SK-N-SH treated with all-trans-retinoic acid at 6 μM for 48 hours (cell line): ENCODE measurements at regions not wholly inside any gene's neighbourhood (a gene's known extent, or its start where the extent isn't known, plus 50 kb on each side); places are given as distances from the start of the nearest gene placed in this dataset.
A peak's percentile ranks its signal among the peaks of the same experiment; 100 is the strongest.

Experiments used
- ATAC-seq: fragments of 200-7000 bp; cut with Tn5 transposase; 3 replicates; pipeline ENCODE4 v1.9.1; 2020; ENCODE audit warnings: mild to moderate bottlenecking, moderate library complexity
- ARNTL ChIP-seq: fragments of 450-650 bp; formaldehyde crosslinking; IDR thresholded peaks from 2 replicates; pipeline ENCODE4 v1.5.0; 2020; ENCODE audit warnings: low read depth, mild to moderate bottlenecking, moderate library complexity, borderline replicate concordance
- BACH2 ChIP-seq: fragments of 250-450 bp; sonication (Bioruptor Pico); IDR thresholded peaks from 2 replicates; pipeline ENCODE4 v1.9.0; 2021; ENCODE audit warnings: mild to moderate bottlenecking, borderline replicate concordance
- CREB5 ChIP-seq: fragments of 250-450 bp; sonication (Bioruptor Pico); IDR thresholded peaks from 2 replicates; pipeline ENCODE4 v1.5.1; 2020; ENCODE audit warnings: low read depth, mild to moderate bottlenecking, moderate library complexity
- CSDC2 ChIP-seq: fragments of 250-450 bp; sonication (Bioruptor Pico); IDR thresholded peaks from 2 replicates; pipeline ENCODE4 v1.5.0; 2020; ENCODE audit warnings: mild to moderate bottlenecking, moderate library complexity
- CSRNP3 ChIP-seq: fragments of 250-450 bp; sonication (Bioruptor Pico); IDR thresholded peaks from 2 replicates; pipeline ENCODE4 v1.5.1; 2021; ENCODE audit warnings: mild to moderate bottlenecking, moderate library complexity
- ESRRG ChIP-seq: fragments of 250-450 bp; sonication (Bioruptor Pico); IDR thresholded peaks from 2 replicates; pipeline ENCODE4 v1.6.1; 2021; ENCODE audit warnings: mild to moderate bottlenecking
- GLIS3 ChIP-seq: fragments of 250-450 bp; sonication (Bioruptor Pico); IDR thresholded peaks from 2 replicates; pipeline ENCODE4 v1.5.0; 2020; ENCODE audit warnings: mild to moderate bottlenecking, moderate library complexity
- ISL1 ChIP-seq: fragments of 250-450 bp; sonication (Bioruptor Pico); IDR thresholded peaks from 2 replicates; pipeline ENCODE4 v2.1.2; 2022; ENCODE audit warnings: mild to moderate bottlenecking, moderate library complexity
- OSR1 ChIP-seq: fragments of 250-450 bp; sonication (Bioruptor Pico); IDR thresholded peaks from 2 replicates; pipeline ENCODE4 v1.8.0; 2022; ENCODE audit warnings: moderate library complexity, mild to moderate bottlenecking, inconsistent platforms
- PATZ1 ChIP-seq: fragments of 250-450 bp; sonication (Bioruptor Pico); IDR thresholded peaks from 2 replicates; pipeline ENCODE4 v1.8.0; 2020; ENCODE audit warnings: mild to moderate bottlenecking, moderate library complexity, borderline replicate concordance
- POU6F1 ChIP-seq: fragments of 250-450 bp; sonication (Bioruptor Pico); IDR thresholded peaks from 2 replicates; pipeline ENCODE4 v1.8.0; 2021; ENCODE audit warnings: low read depth, mild to moderate bottlenecking, moderate library complexity, borderline replicate concordance
- PPARA ChIP-seq: fragments of 250-450 bp; sonication (Bioruptor Pico); IDR thresholded peaks from 2 replicates; pipeline ENCODE4 v1.5.0; 2020; ENCODE audit warnings: mild to moderate bottlenecking, borderline replicate concordance
- RARB ChIP-seq: fragments of 250-450 bp; sonication (Bioruptor Pico); IDR thresholded peaks from 2 replicates; pipeline ENCODE4 v1.8.0; 2021; ENCODE audit warnings: mild to moderate bottlenecking, moderate library complexity
- SNAI2 ChIP-seq: fragments of 250-450 bp; sonication (Bioruptor Pico); IDR thresholded peaks from 2 replicates; pipeline ENCODE4 v1.5.0; 2020; ENCODE audit warnings: mild to moderate bottlenecking, moderate library complexity
- TCF4 ChIP-seq: fragments of 250-450 bp; sonication (Bioruptor Pico); IDR thresholded peaks from 2 replicates; pipeline ENCODE4 v1.8.0; 2021; ENCODE audit warnings: mild to moderate bottlenecking, moderate library complexity, borderline replicate concordance
- TOX ChIP-seq: fragments of 250-450 bp; sonication (Bioruptor Pico); IDR thresholded peaks from 2 replicates; pipeline ENCODE4 v1.8.0; 2021; ENCODE audit warnings: mild to moderate bottlenecking, moderate library complexity, borderline replicate concordance
- TSHZ2 ChIP-seq: fragments of 250-450 bp; sonication (Bioruptor Pico); IDR thresholded peaks from 2 replicates; pipeline ENCODE4 v1.5.0; 2020; ENCODE audit warnings: mild to moderate bottlenecking, moderate library complexity
- ZC3H10 ChIP-seq: fragments of 250-450 bp; sonication (Bioruptor Pico); IDR thresholded peaks from 2 replicates; pipeline ENCODE4 v1.5.1; 2021; ENCODE audit warnings: mild to moderate bottlenecking, moderate library complexity
- ZFP3 ChIP-seq: fragments of 250-450 bp; sonication (Bioruptor Pico); IDR thresholded peaks from 2 replicates; pipeline ENCODE4 v1.5.0; 2020; ENCODE audit warnings: mild to moderate bottlenecking, moderate library complexity
- ZNF70 ChIP-seq: fragments of 450-650 bp; formaldehyde crosslinking; IDR thresholded peaks from 2 replicates; pipeline ENCODE4 v1.5.0; 2020; ENCODE audit warnings: mild to moderate bottlenecking, moderate library complexity
- ZNF8 ChIP-seq: fragments of 450-650 bp; formaldehyde crosslinking; IDR thresholded peaks from 2 replicates; pipeline ENCODE4 v1.5.0; 2020; ENCODE audit warnings: mild to moderate bottlenecking, moderate library complexity

GRCh38 chr12:45611061-45611460, 118.4 kb upstream of the ARID2 start:
- ATAC-seq: peak; percentile 32; the same call in 2 of the 3 replicates
- TF ChIP-seq ARNTL (CRISPR knock-in tag) (no peak), ZNF8 (CRISPR knock-in tag) (no peak)

- ATAC-seq: no peak
- TF ChIP-seq CSDC2 (CRISPR knock-in tag): no peak
- no peak for TF ChIP-seq BACH2 (CRISPR knock-in tag)
- no peak for TF ChIP-seq ZFP3
- no peak for TF ChIP-seq ZC3H10 (CRISPR knock-in tag)
- TF ChIP-seq TOX (CRISPR knock-in tag): no peak
- no peak for TF ChIP-seq ARNTL (CRISPR knock-in tag)
- no peak for TF ChIP-seq OSR1 (CRISPR knock-in tag)
- no peak for TF ChIP-seq PATZ1 (CRISPR knock-in tag)
- no peak for TF ChIP-seq ZNF8 (CRISPR knock-in tag)
- no peak for TF ChIP-seq ZNF70 (CRISPR knock-in tag)
- no peak for TF ChIP-seq TCF4
- TF ChIP-seq POU6F1 (CRISPR knock-in tag): no peak
- TF ChIP-seq ESRRG: no peak
- no peak for TF ChIP-seq ISL1 (CRISPR knock-in tag)
These were observed 118.0 kb upstream of the ARID2 start for GRCh38 chr12:45611495-45611894.

GRCh38 chr12:45612044-45612794, 117.3 kb upstream of the ARID2 start:
- TF ChIP-seq PPARA (no peak), POU6F1 (CRISPR knock-in tag) (no peak), GLIS3 (CRISPR knock-in tag) (no peak), TOX (CRISPR knock-in tag) (peak; percentile 7; the same call in 1 of the 2 replicates), TSHZ2 (CRISPR knock-in tag) (no peak), CREB5 (no peak), CSRNP3 (CRISPR knock-in tag) (no peak), RARB (CRISPR knock-in tag) (no peak), ZFP3 (no peak), ZNF70 (CRISPR knock-in tag) (no peak), ISL1 (CRISPR knock-in tag) (peak; percentile 83), ZC3H10 (CRISPR knock-in tag) (no peak), ZNF8 (CRISPR knock-in tag) (no peak), CSDC2 (CRISPR knock-in tag) (no peak), ESRRG (no peak), SNAI2 (CRISPR knock-in tag) (no peak)
- ATAC-seq: peak; percentile 47
